WTC11 (cell line): ENCODE measurements at regions not wholly inside any gene's neighbourhood (a gene's known extent, or its start where the extent isn't known, plus 50 kb on each side); places are given as distances from the start of the nearest gene placed in this dataset.

ENCODE experiments used
- ATAC-seq: fragments of 200-7000 bp; cut with Tn5 transposase; 2 replicates; pipeline ENCODE4 v1.10.0; 2021; ENCODE audit warnings: mild to moderate bottlenecking, moderate library complexity
- CTCF ChIA-PET: fragments of 300-600 bp; sonication (Branson Sonifier 250); formaldehyde crosslinking; loops from one replicate; lab custom pipeline; 2021; ENCODE audit warnings: antibody characterized with exemption; lab: Charles Lee
- POLR2A ChIA-PET: fragments of 350-600 bp; sonication (Branson Sonifier 250); formaldehyde crosslinking; loops from one replicate; lab custom pipeline; 2021; ENCODE audit warnings: antibody characterized with exemption; lab: Charles Lee
- DNase-seq: peaks from one replicate; pipeline ENCODE4 v3.0.0; 2021; ENCODE audit warnings: low spot score
- H3K27ac Mint-ChIP-seq: 2 replicates; pipeline ENCODE4 v1.8.0; 2021; ENCODE audit warnings: mixed read lengths
- H3K27me3 Mint-ChIP-seq: 2 replicates; pipeline ENCODE4 v1.8.0; 2021; ENCODE audit warnings: low read depth, mild to moderate bottlenecking, moderate library complexity, mixed read lengths
- H3K36me3 Mint-ChIP-seq: 2 replicates; pipeline ENCODE4 v1.8.0; 2021; ENCODE audit warnings: mixed read lengths
- H3K4me1 Mint-ChIP-seq: 2 replicates; pipeline ENCODE4 v1.8.0; 2022; ENCODE audit warnings: mixed read lengths
- H3K4me3 Mint-ChIP-seq: 2 replicates; pipeline ENCODE4 v1.8.0; 2021; ENCODE audit warnings: mild to moderate bottlenecking, moderate library complexity, mixed read lengths
- H3K9me3 Mint-ChIP-seq: 2 replicates; pipeline ENCODE4 v1.8.0; 2021; ENCODE audit warnings: mixed read lengths
- FOXJ3 ChIP-seq: sonication (generic); formaldehyde crosslinking; IDR thresholded peaks from 2 replicates; pipeline ENCODE4 v1.9.0; 2021; ENCODE audit warnings: missing genetic modification reagents, mild to moderate bottlenecking, borderline replicate concordance
- GRHL2 ChIP-seq: fragments of 250-450 bp; sonication (Bioruptor Pico); IDR thresholded peaks from 2 replicates; pipeline ENCODE4 v1.8.0; 2022; ENCODE audit warnings: mild to moderate bottlenecking, moderate library complexity; ENCODE audit not compliant: insufficient replicate concordance, severe bottlenecking
- GTF2I ChIP-seq: fragments of 250-450 bp; sonication (Bioruptor Pico); conservative IDR thresholded peaks from 2 replicates; pipeline ENCODE4 v1.4.0; 2021; ENCODE audit warnings: mild to moderate bottlenecking
- HMGA2 ChIP-seq: fragments of 250-450 bp; sonication (Bioruptor Pico); IDR thresholded peaks from 2 replicates; pipeline ENCODE4 v1.4.0; 2021; ENCODE audit warnings: mild to moderate bottlenecking, moderate library complexity
- MYBL2 ChIP-seq: sonication (generic); formaldehyde crosslinking; IDR thresholded peaks from 2 replicates; pipeline ENCODE4 v1.8.1; 2023; ENCODE audit warnings: mild to moderate bottlenecking, moderate library complexity, missing genetic modification reagents
- NFATC4 ChIP-seq: fragments of 250-450 bp; sonication (Bioruptor Pico); IDR thresholded peaks from 2 replicates; pipeline ENCODE4 v1.9.0; 2021; ENCODE audit warnings: mild to moderate bottlenecking
- SMAD4 ChIP-seq: sonication (generic); formaldehyde crosslinking; IDR thresholded peaks from 2 replicates; pipeline ENCODE4 v1.8.0; 2022; ENCODE audit warnings: mild to moderate bottlenecking, missing genetic modification reagents
- TCF7 ChIP-seq: sonication (generic); formaldehyde crosslinking; IDR thresholded peaks from 2 replicates; pipeline ENCODE4 v1.8.0; 2022; ENCODE audit warnings: mild to moderate bottlenecking, low read depth, missing genetic modification reagents, moderate library complexity
- TEAD1 ChIP-seq: sonication (generic); formaldehyde crosslinking; IDR thresholded peaks from 2 replicates; pipeline ENCODE4 v1.8.0; 2022; ENCODE audit warnings: mild to moderate bottlenecking, missing genetic modification reagents
- ZNF219 ChIP-seq: sonication (generic); formaldehyde crosslinking; IDR thresholded peaks from 2 replicates; pipeline ENCODE4 v1.8.0; 2023; ENCODE audit warnings: missing genetic modification reagents, mild to moderate bottlenecking, borderline replicate concordance
- ZNF232 ChIP-seq: sonication (generic); formaldehyde crosslinking; IDR thresholded peaks from 2 replicates; pipeline ENCODE4 v1.8.0; 2022; ENCODE audit warnings: mild to moderate bottlenecking, missing genetic modification reagents
- ZNF263 ChIP-seq: sonication (generic); formaldehyde crosslinking; IDR thresholded peaks from 2 replicates; pipeline ENCODE4 v1.8.1; 2022; ENCODE audit warnings: low read depth, mild to moderate bottlenecking, moderate library complexity, missing genetic modification reagents
- ZNF317 ChIP-seq: sonication (generic); formaldehyde crosslinking; IDR thresholded peaks from 2 replicates; pipeline ENCODE4 v1.8.1; 2023; ENCODE audit warnings: low read depth, mild to moderate bottlenecking, moderate library complexity, missing genetic modification reagents, borderline replicate concordance
- TF ChIP-seq, protein P1 (sequence below): sonication (generic); formaldehyde crosslinking; conservative IDR thresholded peaks from 2 replicates; pipeline ENCODE4 v1.8.1; 2023; ENCODE audit warnings: mild to moderate bottlenecking, low read depth, missing genetic modification reagents, moderate library complexity
- TF ChIP-seq, protein P2 (sequence below): fragments of 250-450 bp; sonication (Bioruptor Pico); IDR thresholded peaks from 2 replicates; pipeline ENCODE4 v1.9.0; 2021; ENCODE audit warnings: moderate library complexity, mild to moderate bottlenecking, inconsistent platforms, borderline replicate concordance
- TF ChIP-seq, protein P3 (sequence below): sonication (generic); formaldehyde crosslinking; IDR thresholded peaks from 2 replicates; pipeline ENCODE4 v1.8.0; 2023; ENCODE audit warnings: mild to moderate bottlenecking, missing genetic modification reagents
- TF ChIP-seq, protein P4 (sequence below): fragments of 250-450 bp; sonication (Bioruptor Pico); IDR thresholded peaks from 2 replicates; pipeline ENCODE4 v1.9.0; 2021; ENCODE audit warnings: mild to moderate bottlenecking, borderline replicate concordance
- TF ChIP-seq, protein P5 (sequence below): sonication (generic); formaldehyde crosslinking; IDR thresholded peaks from 2 replicates; pipeline ENCODE4 v1.8.1; 2023; ENCODE audit warnings: mild to moderate bottlenecking, missing genetic modification reagents, moderate library complexity
- TF ChIP-seq, protein P6 (sequence below): sonication (generic); formaldehyde crosslinking; conservative IDR thresholded peaks from 2 replicates; pipeline ENCODE4 v1.8.1; 2022; ENCODE audit warnings: mild to moderate bottlenecking, missing genetic modification reagents

DNA sequence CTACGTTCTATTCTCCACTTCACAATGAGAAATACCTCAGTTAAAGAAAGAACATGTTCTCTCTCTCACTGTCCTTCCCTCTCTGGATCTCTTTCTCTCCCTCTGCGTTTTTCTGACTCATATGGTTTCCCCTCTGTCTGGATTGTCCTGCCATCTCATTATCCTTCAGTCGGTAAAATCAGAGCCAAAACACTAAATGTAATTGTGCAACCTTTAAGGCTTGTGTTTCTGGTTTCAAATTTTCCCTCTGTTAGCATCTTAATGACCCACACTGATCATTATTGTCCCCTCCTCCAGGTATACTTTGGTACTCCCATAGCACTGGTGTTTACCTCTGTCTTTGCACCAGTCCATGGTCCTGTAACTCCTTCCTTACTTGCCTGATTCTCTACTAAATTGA is 509.4 kb upstream of the C9orf72 start:
- DNase-seq, result no peak
- TF ChIP-seq, protein P1, sequence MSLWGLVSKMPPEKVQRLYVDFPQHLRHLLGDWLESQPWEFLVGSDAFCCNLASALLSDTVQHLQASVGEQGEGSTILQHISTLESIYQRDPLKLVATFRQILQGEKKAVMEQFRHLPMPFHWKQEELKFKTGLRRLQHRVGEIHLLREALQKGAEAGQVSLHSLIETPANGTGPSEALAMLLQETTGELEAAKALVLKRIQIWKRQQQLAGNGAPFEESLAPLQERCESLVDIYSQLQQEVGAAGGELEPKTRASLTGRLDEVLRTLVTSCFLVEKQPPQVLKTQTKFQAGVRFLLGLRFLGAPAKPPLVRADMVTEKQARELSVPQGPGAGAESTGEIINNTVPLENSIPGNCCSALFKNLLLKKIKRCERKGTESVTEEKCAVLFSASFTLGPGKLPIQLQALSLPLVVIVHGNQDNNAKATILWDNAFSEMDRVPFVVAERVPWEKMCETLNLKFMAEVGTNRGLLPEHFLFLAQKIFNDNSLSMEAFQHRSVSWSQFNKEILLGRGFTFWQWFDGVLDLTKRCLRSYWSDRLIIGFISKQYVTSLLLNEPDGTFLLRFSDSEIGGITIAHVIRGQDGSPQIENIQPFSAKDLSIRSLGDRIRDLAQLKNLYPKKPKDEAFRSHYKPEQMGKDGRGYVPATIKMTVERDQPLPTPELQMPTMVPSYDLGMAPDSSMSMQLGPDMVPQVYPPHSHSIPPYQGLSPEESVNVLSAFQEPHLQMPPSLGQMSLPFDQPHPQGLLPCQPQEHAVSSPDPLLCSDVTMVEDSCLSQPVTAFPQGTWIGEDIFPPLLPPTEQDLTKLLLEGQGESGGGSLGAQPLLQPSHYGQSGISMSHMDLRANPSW (CRISPR knock-in tag), result no peak
- TF ChIP-seq GRHL2 (CRISPR knock-in tag) (no peak), ZNF232 (no peak), FOXJ3 (CRISPR knock-in tag) (no peak), ZNF317 (CRISPR knock-in tag) (no peak), TCF7 (CRISPR knock-in tag) (no peak)
- TF ChIP-seq, protein P2, sequence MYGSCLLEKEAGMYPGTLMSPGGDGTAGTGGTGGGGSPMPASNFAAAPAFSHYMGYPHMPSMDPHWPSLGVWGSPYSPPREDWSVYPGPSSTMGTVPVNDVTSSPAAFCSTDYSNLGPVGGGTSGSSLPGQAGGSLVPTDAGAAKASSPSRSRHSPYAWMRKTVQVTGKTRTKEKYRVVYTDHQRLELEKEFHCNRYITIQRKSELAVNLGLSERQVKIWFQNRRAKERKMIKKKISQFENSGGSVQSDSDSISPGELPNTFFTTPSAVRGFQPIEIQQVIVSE (CRISPR knock-in tag), result no peak
- CTCF ChIA-PET, result no interaction called here
- no peaks in the 10 kb centered on the region for H3K36me3 Mint-ChIP-seq
- peaks cover 4% of the 10 kb centered on the region; the same call in 1 of the 2 replicates for H3K4me1 Mint-ChIP-seq
- no peaks in the 10 kb centered on the region for H3K27me3 Mint-ChIP-seq
- H3K9me3 Mint-ChIP-seq, result no peaks in the 10 kb centered on the region
- POLR2A ChIA-PET, result no interaction called here
- ATAC-seq, result no peak; the same call in 1 of the 2 replicates
- no peak overlapping the region for H3K4me3 Mint-ChIP-seq
- H3K27ac Mint-ChIP-seq, result no peak overlapping the region

DNA sequence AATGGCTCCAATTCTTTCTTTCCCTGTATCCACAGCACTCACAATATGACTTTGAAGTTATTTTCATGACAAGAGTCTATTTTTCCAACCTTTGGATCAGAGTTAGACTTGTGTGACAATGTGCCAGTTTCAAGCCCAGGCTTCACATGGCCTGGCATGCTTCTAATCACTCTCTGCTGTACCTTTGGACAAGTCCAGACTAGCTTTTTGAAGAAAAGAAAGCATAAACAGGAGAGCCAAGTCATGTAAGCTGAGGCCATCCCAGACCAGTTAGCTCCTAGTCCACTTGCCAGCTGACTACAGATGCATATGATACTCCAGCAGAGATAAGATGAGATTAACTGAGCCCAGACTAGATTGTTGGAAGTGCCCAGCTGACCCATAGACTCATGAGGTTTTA is 513.6 kb upstream of the C9orf72 start:
- DNase-seq, result no peak
- H3K36me3 Mint-ChIP-seq, result no peaks in the 10 kb centered on the region
- ATAC-seq, result no peak
- POLR2A ChIA-PET, result no interaction called here
- CTCF ChIA-PET, result no interaction called here
- 0 out of 2 replicates have a peak, but pooled peaks cover 3% of the 10 kb centered on the region for H3K9me3 Mint-ChIP-seq
- H3K27ac Mint-ChIP-seq, result no peak overlapping the region
- H3K4me3 Mint-ChIP-seq, result no peak overlapping the region
- H3K27me3 Mint-ChIP-seq, result no peaks in the 10 kb centered on the region
- peaks cover 4% of the 10 kb centered on the region; the same call in 1 of the 2 replicates for H3K4me1 Mint-ChIP-seq
- TF ChIP-seq GTF2I (CRISPR knock-in tag) (no peak), ZNF263 (CRISPR knock-in tag) (no peak), TEAD1 (CRISPR knock-in tag) (no peak), HMGA2 (CRISPR knock-in tag) (no peak), MYBL2 (CRISPR knock-in tag) (no peak), ZNF219 (CRISPR knock-in tag) (no peak), SMAD4 (no peak), NFATC4 (CRISPR knock-in tag) (no peak)
- TF ChIP-seq, protein P1 (CRISPR knock-in tag), result no peak
- TF ChIP-seq, protein P3, sequence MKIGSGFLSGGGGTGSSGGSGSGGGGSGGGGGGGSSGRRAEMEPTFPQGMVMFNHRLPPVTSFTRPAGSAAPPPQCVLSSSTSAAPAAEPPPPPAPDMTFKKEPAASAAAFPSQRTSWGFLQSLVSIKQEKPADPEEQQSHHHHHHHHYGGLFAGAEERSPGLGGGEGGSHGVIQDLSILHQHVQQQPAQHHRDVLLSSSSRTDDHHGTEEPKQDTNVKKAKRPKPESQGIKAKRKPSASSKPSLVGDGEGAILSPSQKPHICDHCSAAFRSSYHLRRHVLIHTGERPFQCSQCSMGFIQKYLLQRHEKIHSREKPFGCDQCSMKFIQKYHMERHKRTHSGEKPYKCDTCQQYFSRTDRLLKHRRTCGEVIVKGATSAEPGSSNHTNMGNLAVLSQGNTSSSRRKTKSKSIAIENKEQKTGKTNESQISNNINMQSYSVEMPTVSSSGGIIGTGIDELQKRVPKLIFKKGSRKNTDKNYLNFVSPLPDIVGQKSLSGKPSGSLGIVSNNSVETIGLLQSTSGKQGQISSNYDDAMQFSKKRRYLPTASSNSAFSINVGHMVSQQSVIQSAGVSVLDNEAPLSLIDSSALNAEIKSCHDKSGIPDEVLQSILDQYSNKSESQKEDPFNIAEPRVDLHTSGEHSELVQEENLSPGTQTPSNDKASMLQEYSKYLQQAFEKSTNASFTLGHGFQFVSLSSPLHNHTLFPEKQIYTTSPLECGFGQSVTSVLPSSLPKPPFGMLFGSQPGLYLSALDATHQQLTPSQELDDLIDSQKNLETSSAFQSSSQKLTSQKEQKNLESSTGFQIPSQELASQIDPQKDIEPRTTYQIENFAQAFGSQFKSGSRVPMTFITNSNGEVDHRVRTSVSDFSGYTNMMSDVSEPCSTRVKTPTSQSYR, result no peak
- TF ChIP-seq, protein P4, sequence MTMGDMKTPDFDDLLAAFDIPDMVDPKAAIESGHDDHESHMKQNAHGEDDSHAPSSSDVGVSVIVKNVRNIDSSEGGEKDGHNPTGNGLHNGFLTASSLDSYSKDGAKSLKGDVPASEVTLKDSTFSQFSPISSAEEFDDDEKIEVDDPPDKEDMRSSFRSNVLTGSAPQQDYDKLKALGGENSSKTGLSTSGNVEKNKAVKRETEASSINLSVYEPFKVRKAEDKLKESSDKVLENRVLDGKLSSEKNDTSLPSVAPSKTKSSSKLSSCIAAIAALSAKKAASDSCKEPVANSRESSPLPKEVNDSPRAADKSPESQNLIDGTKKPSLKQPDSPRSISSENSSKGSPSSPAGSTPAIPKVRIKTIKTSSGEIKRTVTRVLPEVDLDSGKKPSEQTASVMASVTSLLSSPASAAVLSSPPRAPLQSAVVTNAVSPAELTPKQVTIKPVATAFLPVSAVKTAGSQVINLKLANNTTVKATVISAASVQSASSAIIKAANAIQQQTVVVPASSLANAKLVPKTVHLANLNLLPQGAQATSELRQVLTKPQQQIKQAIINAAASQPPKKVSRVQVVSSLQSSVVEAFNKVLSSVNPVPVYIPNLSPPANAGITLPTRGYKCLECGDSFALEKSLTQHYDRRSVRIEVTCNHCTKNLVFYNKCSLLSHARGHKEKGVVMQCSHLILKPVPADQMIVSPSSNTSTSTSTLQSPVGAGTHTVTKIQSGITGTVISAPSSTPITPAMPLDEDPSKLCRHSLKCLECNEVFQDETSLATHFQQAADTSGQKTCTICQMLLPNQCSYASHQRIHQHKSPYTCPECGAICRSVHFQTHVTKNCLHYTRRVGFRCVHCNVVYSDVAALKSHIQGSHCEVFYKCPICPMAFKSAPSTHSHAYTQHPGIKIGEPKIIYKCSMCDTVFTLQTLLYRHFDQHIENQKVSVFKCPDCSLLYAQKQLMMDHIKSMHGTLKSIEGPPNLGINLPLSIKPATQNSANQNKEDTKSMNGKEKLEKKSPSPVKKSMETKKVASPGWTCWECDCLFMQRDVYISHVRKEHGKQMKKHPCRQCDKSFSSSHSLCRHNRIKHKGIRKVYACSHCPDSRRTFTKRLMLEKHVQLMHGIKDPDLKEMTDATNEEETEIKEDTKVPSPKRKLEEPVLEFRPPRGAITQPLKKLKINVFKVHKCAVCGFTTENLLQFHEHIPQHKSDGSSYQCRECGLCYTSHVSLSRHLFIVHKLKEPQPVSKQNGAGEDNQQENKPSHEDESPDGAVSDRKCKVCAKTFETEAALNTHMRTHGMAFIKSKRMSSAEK (CRISPR knock-in tag), result no peak
- TF ChIP-seq, protein P5, sequence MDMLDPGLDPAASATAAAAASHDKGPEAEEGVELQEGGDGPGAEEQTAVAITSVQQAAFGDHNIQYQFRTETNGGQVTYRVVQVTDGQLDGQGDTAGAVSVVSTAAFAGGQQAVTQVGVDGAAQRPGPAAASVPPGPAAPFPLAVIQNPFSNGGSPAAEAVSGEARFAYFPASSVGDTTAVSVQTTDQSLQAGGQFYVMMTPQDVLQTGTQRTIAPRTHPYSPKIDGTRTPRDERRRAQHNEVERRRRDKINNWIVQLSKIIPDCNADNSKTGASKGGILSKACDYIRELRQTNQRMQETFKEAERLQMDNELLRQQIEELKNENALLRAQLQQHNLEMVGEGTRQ, result no peak
- TF ChIP-seq, protein P6, sequence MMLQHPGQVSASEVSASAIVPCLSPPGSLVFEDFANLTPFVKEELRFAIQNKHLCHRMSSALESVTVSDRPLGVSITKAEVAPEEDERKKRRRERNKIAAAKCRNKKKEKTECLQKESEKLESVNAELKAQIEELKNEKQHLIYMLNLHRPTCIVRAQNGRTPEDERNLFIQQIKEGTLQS (CRISPR knock-in tag), result no peak
